H1 (cell line): ENCODE measurements at regions not wholly inside any gene's neighbourhood (a gene's known extent, or its start where the extent isn't known, plus 50 kb on each side); places are given as distances from the start of the nearest gene placed in this dataset.

ENCODE experiments used
- ASH2L ChIP-seq: fragments of 200-600, 300-600 bp; sonication (generic); IDR thresholded peaks from one replicate; pipeline ENCODE4 v1.7.1; 2017; ENCODE audit warnings: low read length
- ATF3 ChIP-seq: IDR thresholded peaks from 2 replicates; pipeline ENCODE4 v1.6.1; 2011; ENCODE audit warnings: low read depth, mild to moderate bottlenecking, low read length; ENCODE audit not compliant: insufficient read depth
- CTCF ChIP-seq, 3 experiments: IDR thresholded peaks; 1 replicate in 2 of 3; 2 replicates in 1 of 3; pipeline versions ENCODE4 v1.5.1 to v1.6.1; 2011; ENCODE audit warnings: low read length in 3 of 3, mild to moderate bottlenecking in 3 of 3, inconsistent platforms in 2 of 3, low read depth in 1 of 3, moderate library complexity in 1 of 3; ENCODE audit not compliant: insufficient read depth in 1 of 3; ENCODE audit errors: control extremely low read depth in 1 of 3
- EP300 ChIP-seq, 2 experiments: IDR thresholded peaks; 1 replicate in 1 of 2; 2 replicates in 1 of 2; pipeline ENCODE4 v1.6.1; 2011 to 2012; ENCODE audit warnings: low read depth in 2 of 2, low read length in 2 of 2, mild to moderate bottlenecking in 2 of 2, borderline replicate concordance in 1 of 2, inconsistent platforms in 1 of 2, moderate library complexity in 1 of 2
- POLR2A ChIP-seq, 2 experiments: IDR thresholded peaks; 1 replicate in 1 of 2; 2 replicates in 1 of 2; pipeline ENCODE4 v1.6.1; 2011; ENCODE audit warnings: low read depth in 2 of 2, low read length in 2 of 2, mild to moderate bottlenecking in 2 of 2; ENCODE audit errors: control extremely low read depth in 1 of 2
- POLR2AphosphoS5 ChIP-seq: IDR thresholded peaks from 2 replicates; pipeline ENCODE4 v1.6.1; 2011; ENCODE audit warnings: low read depth, low read length
- RXRA ChIP-seq: IDR thresholded peaks from 2 replicates; pipeline ENCODE4 v1.6.1; 2011; ENCODE audit warnings: low read depth, mild to moderate bottlenecking, low read length, moderate library complexity; ENCODE audit not compliant: insufficient read depth
- TAF1 ChIP-seq: IDR thresholded peaks from 2 replicates; pipeline ENCODE4 v1.6.1; 2011; ENCODE audit warnings: mild to moderate bottlenecking, low read depth, low read length

- TF ChIP-seq CTCF (IDR thresholded peaks at IDR 0.05; ENCODE audit: control extremely low read depth in 1 of 3, insufficient read depth in 1 of 3, low read depth in 1 of 3, low read length in 3 of 3) = no peak
- TF ChIP-seq EP300 (IDR thresholded peaks at IDR 0.05; ENCODE audit: borderline replicate concordance in 1 of 2, low read depth in 2 of 2, low read length in 2 of 2) = no peak
- no peak for TF ChIP-seq ASH2L
- no peak for TF ChIP-seq POLR2AphosphoS5
- no peak for TF ChIP-seq ATF3
- TF ChIP-seq POLR2A (IDR thresholded peaks at IDR 0.05; ENCODE audit: control extremely low read depth in 1 of 2, low read depth in 2 of 2, low read length in 2 of 2) = no peak
- TF ChIP-seq TAF1 = no peak
- no peak for TF ChIP-seq RXRA
Measured at GRCh38 chrX:69070949-69071650, 94.2 kb downstream of the PJA1 start.
